ENCODE measurements at regions not wholly inside any gene's neighbourhood (a gene's known extent, or its start where the extent isn't known, plus 50 kb on each side); places are given as distances from the start of the nearest gene placed in this dataset.

- TF ChIP-seq CTCF (IDR thresholded peaks at IDR 0.05) (no peak), POLR2A (IDR thresholded peaks at IDR 0.05) (no peak)
These were observed 115.0 kb upstream of the EGFLAM start for GRCh38 chr5:38143384-38143783.
